ENCODE measurements at regions not wholly inside any gene's neighbourhood (a gene's known extent, or its start where the extent isn't known, plus 50 kb on each side); places are given as distances from the start of the nearest gene placed in this dataset.

GRCh38 chr2:52831216-52831615 is 936.4 kb upstream of the CHAC2 start:
- DNase-seq: no peak

- DNase-seq: no peak
These were observed 939.5 kb upstream of the CHAC2 start for GRCh38 chr2:52828112-52828511.

DNA sequence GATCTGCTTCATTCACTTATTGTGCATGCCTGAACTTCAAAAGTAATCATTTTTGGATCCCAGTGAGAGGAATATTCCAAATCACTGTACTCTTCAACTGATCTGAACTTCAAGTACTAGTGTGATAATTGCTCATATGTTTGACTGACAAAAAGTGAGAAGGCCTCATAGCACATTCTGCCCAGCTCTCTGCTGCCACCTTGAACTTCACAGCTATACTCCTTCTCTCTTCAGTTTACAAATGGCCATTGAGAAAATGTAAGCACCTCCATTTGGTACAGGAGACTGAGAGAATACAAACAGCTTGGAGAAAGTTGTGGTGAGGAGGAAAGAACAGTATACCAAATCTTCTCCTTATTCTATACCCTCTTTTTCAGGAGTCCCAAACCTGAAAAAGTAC is 946.0 kb upstream of the CHAC2 start:
- DNase-seq: no peak

DNA sequence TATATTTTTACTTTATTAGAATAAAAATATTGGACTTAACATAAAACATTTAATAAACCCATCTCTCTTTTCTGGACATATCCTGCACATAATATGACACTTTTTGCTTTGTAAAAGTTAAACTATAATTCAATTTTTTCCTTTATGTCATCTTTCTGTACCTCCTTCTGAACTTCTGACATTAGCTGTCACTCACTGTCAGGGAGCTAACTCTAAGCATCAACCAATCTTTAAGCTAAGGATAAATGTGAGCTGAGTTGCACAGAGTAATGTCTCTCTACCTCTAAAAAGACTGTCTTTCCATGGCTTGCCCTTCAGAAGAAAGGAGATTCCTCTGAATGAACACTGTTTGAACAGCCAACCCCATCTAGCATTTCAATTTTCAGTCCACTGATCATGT is 948.6 kb upstream of the CHAC2 start:
- no peak for DNase-seq

DNA sequence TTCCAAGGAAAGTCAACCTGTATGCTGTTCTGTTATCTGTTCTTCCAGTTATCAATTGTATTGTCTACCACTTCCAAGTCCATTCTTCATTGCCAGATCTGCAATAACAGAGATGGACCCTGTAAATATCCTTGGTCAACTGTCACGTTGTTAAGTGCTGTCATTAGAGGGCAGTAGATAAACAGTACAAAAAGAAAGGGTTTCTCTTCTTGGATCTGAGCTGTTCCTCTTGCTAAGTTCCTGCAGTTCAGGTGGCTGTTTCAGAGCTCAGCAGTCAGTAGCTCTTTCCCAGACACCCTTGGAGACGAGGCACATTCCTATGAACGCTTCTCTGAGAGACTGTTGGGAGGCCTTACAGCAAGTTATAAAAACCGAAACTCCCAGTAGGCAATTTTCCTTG is 957.1 kb upstream of the CHAC2 start:
- no peak for DNase-seq

- no peak for DNase-seq
These were observed 961.6 kb upstream of the CHAC2 start for GRCh38 chr2:52805901-52806410.

- DNase-seq: no peak
These were observed 973.0 kb upstream of the CHAC2 start for GRCh38 chr2:52794581-52794980.

DNA sequence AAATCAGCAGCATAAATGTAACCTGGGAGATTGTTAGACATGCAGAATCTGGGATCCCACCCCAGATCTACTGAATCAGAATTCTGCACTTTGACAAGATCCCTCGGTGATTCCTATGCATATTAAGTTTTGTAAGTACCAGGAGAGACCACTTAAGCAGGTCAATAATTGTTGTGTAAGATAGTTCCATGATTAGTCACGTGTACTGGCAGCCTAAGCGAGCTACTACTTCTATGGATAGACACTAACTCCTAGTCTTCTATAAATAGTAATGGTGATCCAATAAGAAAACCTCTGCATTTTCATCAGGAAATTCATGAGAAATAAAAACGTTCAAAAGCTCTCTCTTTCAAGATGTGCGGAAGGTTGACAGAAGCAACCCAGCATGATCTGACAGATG is 988.2 kb upstream of the CHAC2 start:
- DNase-seq: no peak

GRCh38 chr2:52776571-52776970 is 991.0 kb upstream of the CHAC2 start:
- DNase-seq: no peak

GRCh38 chr2:52775674-52776073 is 991.9 kb upstream of the CHAC2 start:
- no peak for DNase-seq

GRCh38 chr2:52765735-52766134 is 1001.9 kb upstream of the CHAC2 start:
- DNase-seq: no peak

DNA sequence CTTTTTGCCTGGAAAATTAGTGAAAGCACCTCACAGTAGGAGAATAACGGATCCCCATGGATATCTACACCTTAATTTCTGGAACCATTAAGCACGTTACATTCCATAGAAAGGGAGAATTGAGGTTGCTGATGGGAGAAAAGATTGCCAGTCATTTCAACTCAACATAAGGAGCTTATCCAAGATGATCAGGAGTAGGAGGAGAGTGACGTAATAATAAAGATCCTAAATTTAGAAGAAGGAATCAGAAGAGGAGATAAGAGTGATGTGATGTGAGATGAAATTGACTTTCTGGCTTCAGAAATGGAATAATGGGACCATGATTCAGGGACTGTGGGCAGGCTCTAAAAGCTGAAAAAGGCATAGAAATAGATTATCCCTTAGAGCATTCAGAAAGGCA is 1017.8 kb upstream of the CHAC2 start:
- DNase-seq: no peak

- no peak for DNase-seq
These were observed 1022.5 kb upstream of the CHAC2 start for GRCh38 chr2:52745144-52745543.

DNA sequence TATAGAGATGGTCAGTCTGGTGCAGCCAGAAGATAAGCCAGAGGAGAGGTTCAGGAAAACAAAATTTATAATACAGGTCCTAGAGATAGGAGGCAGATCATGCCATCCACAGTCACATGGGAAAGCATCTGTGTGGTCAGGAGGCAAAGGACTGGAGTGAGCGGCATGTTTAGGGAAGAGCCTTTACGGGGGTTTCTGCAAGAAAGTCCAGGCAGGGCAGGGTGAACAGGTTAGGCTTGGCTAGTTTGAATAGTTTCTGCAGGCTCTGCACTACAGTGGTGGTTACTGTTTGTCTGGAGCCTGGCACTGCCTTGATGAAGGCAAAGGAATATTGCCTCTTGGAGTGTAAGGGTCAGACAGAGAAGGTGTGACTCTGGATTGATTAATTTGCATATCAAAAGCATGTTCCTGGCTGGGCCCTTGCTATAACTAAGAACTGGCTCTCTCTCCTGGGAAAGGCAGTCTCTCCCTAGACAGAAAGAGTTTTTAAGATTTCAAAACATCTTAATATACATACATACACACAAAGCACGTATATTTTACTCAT is 1034.7 kb upstream of the CHAC2 start:
- DNase-seq: no peak

DNA sequence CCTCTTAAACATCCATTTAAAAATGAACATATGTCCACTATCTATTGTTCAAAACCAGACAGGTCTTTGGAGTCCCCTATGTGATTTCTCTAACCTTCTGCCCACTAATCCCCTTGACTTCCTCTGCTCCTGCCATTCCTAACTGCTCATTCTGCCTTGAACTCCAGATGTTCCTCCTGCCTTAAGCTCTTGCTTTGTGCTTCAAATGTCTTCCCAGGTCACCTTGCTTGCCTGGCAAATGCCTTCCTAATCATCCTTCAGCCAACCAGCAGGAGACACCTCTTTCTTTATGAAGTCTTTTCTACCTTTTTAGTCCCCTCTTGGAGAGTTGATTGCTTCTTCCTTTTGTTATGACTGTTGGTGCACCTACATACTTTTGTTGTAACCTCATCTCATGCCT is 1043.0 kb upstream of the CHAC2 start:
- no peak for DNase-seq

DNA sequence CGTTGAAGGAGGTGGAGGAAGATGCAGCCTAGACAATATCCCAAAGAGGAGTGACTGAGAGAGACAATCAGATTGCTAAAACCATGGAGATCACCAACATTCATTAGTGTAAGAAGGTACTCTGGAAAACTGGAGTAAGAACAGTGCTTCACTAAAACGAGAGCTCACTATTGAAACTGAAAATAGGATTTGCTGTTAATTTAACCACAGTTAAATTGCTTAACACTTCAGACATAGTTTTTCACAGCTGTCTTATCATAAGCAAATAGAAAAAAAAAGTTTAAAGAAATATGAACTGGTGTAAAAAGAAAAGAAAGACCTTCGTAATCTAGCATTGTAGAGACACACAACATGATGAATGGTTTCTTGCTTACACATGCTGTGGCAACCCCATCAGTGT is 1049.8 kb upstream of the CHAC2 start:
- DNase-seq: no peak

GRCh38 chr2:52710810-52711618 is 1056.6 kb upstream of the CHAC2 start:
- no peak for DNase-seq

GRCh38 chr2:52704251-52704650 is 1063.4 kb upstream of the CHAC2 start:
- DNase-seq: no peak

GRCh38 chr2:52703004-52703403 is 1064.6 kb upstream of the CHAC2 start:
- DNase-seq: peak; percentile 7

DNA sequence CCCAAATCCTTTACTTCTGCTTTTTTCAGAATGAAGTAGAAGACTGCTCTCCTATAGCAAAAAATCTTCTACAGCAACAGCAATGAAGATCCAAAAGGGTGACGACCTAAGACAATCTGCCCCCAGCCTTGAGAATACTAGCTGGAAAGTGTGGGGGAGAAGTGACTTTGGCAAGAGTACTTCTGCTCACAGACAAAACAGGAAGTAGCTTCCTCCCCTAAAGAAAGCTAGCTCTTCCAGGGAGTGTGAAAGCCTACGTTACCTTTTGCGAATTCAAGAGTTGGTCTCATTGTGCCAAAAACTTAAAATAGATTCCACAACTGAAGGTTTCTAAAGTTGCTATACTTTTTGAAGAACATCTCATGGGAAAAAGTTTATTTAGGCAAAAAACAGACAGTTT is 1069.2 kb upstream of the CHAC2 start:
- DNase-seq: no peak

GRCh38 chr2:52697690-52698089 is 1069.9 kb upstream of the CHAC2 start:
- DNase-seq: no peak

- DNase-seq: no peak
These were observed 1071.9 kb upstream of the CHAC2 start for GRCh38 chr2:52695731-52696130.

- DNase-seq: no peak
These were observed 1080.7 kb upstream of the CHAC2 start for GRCh38 chr2:52686935-52687334.

- DNase-seq: no peak
These were observed 1091.5 kb upstream of the CHAC2 start for GRCh38 chr2:52676056-52676455.
